Inflammatory macrophage (primary cell): ENCODE measurements at regions not wholly inside any gene's neighbourhood (a gene's known extent, or its start where the extent isn't known, plus 50 kb on each side); places are given as distances from the start of the nearest gene placed in this dataset.
"Not testable (repeated sequence)": the region's sequence is repeated elsewhere in the genome, so short reads cannot be mapped to it uniquely, and the experiment has no call there.

ENCODE experiments used
- DNase-seq, 2 donors: peaks; one replicate each; pipeline ENCODE4 v3.0.0-alpha.2; 2020 to 2022

DNA sequence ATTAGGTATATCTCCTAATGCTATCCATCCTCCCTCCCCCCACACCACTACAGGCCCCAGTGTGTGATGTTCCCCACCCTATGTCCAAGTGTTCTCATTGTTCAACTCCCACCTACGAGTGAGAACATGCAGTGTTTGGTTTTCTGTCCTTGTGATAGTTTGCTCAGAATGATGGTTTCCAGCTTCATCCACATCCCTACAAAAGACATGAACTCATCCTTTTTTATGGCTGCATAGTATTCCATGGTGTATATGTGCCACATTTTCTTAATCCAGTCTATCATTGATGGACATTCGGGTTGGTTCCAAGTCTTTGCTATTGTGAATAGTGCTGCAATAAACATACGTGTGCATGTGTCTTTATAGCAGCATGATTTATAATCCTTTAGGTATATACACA lies 53.8 kb upstream of the HIVEP2 start:
- DNase-seq: not testable (repeated sequence)

DNA sequence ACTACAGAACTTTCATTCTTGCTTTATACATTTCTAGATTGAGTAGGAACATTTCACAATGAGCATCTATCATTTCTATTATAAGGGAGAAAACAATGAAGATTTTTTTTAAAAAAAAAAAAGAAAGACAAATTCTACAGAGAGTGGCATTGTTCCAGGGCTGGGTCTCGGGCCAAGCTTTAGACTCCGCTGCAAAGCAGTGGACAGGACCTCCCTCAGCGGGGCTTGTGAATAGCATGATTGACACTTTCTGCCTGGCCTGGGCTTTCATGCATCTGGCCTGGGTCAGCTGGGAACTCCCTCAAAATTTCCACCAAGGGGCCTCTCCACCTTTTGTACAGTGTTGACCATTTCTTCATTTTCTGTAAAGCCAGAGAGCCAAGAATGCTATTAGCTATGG lies 55.8 kb upstream of the HIVEP2 start:
- no peak for DNase-seq

DNA sequence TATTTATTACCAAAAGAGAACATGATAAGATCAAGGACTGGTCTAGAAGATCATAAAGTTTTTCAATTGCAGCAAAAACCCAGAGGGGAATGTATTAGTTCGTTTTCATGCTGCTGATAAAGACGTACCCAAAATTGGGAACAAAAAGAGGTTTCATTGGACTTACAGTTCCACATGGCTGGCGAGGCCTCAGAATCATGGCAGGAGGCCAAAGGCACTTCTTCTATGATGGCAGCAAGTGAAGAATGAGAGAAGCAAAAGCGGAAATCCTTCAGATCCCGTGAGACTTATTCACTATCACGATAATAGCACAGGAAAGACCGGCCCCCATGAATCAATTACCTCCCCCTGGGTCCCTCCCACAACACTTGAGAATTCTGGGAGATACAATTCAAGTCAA lies 57.7 kb upstream of the HIVEP2 start:
- DNase-seq: no peak

DNA sequence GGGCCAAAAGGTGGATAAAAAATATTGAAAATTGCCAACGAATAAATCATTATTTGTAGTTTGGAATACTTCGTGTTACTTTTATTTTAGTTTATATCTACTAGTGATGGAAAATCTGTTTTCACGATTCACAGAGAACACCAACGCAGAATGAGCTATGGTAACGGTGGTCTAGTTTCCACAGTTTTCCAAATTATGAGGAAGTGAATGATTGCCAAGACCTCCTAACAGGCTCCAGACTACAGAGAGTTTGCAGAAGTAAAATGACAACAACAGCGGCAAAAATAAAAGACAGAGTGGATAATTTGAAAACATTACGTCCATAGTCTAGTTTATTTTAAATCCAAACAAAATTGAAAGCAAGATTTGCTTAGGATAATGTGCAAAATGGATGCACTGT lies 57.0 kb upstream of the AIG1 start:
- DNase-seq: peak; percentile 9 to 18

DNA sequence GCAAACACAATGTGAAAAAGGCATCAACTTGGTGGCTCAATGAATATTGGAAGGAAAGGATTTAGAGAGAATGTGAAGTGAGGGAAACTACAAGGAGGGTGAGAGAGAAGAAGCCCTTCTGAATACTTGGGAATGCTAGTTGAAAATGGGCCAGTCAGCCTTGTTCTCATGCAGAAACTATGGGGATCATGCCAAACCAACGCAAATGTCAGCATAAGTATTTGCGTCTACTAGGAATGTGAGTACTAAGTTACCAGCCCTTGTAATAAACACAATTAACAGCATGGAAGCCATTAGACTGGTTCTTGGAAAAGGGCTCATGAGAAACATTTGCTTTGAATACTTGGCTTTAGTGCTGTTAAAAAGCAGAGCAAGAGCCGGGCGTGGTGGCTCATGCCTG lies 54.9 kb upstream of the AIG1 start:
- DNase-seq: no peak

DNA sequence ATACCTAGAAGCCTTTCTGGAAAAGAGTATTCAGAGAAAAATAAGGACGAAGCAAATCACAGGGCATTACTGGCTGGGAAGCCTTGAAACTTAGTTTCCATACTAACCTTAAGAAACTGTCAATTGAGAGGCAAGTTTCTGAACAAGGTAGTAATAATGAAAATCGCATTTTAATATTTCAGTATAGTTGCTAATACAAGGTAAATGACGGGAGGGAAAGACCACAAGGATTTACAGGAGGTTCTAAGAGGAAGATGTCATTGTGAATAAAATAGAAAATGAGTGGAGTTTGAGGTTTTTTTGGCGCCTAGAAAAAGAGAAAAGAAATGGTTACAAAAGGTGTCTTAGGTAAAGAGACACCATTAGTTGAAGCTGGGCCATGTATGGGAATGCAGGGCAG lies 53.9 kb upstream of the AIG1 start:
- no peak for DNase-seq

DNA sequence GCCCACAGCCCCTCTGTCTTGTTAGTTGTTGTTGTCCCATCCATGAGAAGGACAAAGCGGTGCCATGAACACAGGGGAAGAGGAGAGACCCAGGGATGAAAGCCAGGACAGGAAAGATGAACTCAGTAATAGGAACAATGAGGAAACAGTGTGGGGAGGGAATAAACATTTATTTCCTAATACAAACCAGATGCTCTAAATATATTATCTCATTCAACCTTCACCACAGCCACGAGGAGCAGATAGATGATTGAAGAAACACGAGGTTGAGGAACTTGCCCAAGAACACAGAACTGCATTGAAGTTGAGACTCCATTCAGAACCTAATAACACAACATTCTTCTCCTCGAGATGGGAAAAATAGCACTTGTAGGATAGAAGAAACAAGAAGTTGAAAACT lies 53.0 kb upstream of the AIG1 start:
- DNase-seq: peak; percentile 59 to 67

DNA sequence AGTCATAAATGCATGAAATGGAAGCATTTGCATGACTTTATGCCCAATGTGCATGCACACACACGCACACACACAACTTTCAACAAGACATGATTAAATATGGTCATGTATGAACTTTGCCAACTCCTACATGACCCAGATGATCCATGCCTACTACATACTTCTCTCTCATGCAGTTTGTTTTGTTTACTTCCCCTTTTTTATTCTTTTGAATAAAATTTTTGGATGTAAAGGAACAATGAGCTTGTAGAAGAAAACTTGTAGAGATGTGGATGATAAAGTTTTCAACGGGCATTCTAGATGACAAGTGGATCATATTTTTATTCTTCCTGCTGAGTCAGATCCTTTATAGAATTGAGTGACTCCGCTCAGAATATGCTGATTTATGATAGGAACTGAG lies 50.8 kb upstream of the AIG1 start:
- DNase-seq: no peak
